K562 (cell line): ENCODE measurements at regions not wholly inside any gene's neighbourhood (a gene's known extent, or its start where the extent isn't known, plus 50 kb on each side); places are given as distances from the start of the nearest gene placed in this dataset.

Source experiments
- ATAC-seq: fragments of 200-7000 bp; cut with Tn5 transposase; 3 replicates; pipeline ENCODE4 v1.9.1; 2020; ENCODE audit warnings: moderate library complexity
- BruUV-seq: library from RNA; stranded (reverse); fragments of 400-500 nt; replicated peaks from 2 replicates; lab custom pipeline; 2021; lab: Mats Ljungman, UMichigan
- CTCF ChIA-PET: fragments of 300-600 bp; formaldehyde crosslinking; extraction: SDS; loops from one replicate; lab custom pipeline; 2021; ENCODE audit warnings: low intra/inter-chr PET ratio; lab: Yijun Ruan, JAX
- POLR2A ChIA-PET: fragments of 300-600, 350-650 bp; sonication (Branson Sonifier 250); formaldehyde crosslinking; extraction: SDS; loops from one replicate; lab custom pipeline; 2021; ENCODE audit warnings: antibody characterized with exemption, inconsistent platforms; lab: Yijun Ruan, JAX
- DNase-seq, 4 experiments: peaks; one replicate each; pipeline versions ENCODE4 v3.0.0 to v3.0.0-alpha.2; 2011 to 2018; ENCODE audit warnings: low spot score in 3 of 4, mixed read lengths in 3 of 4; ENCODE audit errors: extremely low read depth in 1 of 4
- FAIRE-seq: peaks from 2 replicates; lab custom pipeline; 2011; peaks lifted over from hg19 to GRCh38; lab: Jason Lieb, UNC
- H2AFZ ChIP-seq: 2 replicates; pipeline ENCODE4 v1.6.0; 2011; ENCODE audit warnings: low read depth, low read length, control low read depth, inconsistent platforms
- H3K27ac ChIP-seq: fragments of 200-600 bp; 3 replicates; pipeline ENCODE4 v1.8.0; 2011; ENCODE audit warnings: low read depth, mild to moderate bottlenecking, control low read depth, inconsistent platforms, low read length, moderate library complexity, mixed read lengths; ENCODE audit errors: extremely low read depth
- H3K27me3 ChIP-seq, 2 experiments: fragments of 300-600 bp in 1 of 2; 2 replicates in 1 of 2; 3 replicates in 1 of 2; pipeline versions ENCODE4 v1.6.0 to v1.8.0; 2011; ENCODE audit warnings: inconsistent platforms in 2 of 2, low read length in 2 of 2, mild to moderate bottlenecking in 1 of 2, mixed read lengths in 1 of 2, moderate library complexity in 1 of 2; ENCODE audit not compliant: control insufficient read depth in 2 of 2, insufficient read depth in 2 of 2
- H3K36me3 ChIP-seq: fragments of 300-600 bp; 3 replicates; pipeline ENCODE4 v1.8.0; 2011; ENCODE audit warnings: mild to moderate bottlenecking, low read length, inconsistent platforms; ENCODE audit not compliant: control insufficient read depth, insufficient read depth
- H3K4me1 ChIP-seq, 2 experiments: fragments of 200-600 bp in 1 of 2; replicated peaks in 1 of 2; 2 replicates in 1 of 2; 3 replicates in 1 of 2; pipeline versions ENCODE4 v1.5.1 to v1.8.0; 2011; ENCODE audit warnings: inconsistent platforms in 2 of 2, low read length in 2 of 2, mild to moderate bottlenecking in 1 of 2, mixed read lengths in 1 of 2, moderate library complexity in 1 of 2; ENCODE audit not compliant: control insufficient read depth in 2 of 2, insufficient read depth in 2 of 2
- H3K4me2 ChIP-seq: 2 replicates; pipeline ENCODE4 v1.6.1; 2011; ENCODE audit warnings: low read length, control low read depth, inconsistent platforms, mixed read lengths; ENCODE audit not compliant: insufficient read depth
- H3K4me3 ChIP-seq: fragments of 200-600 bp; sonication (generic), shearing (Covaris generic); 2 replicates; pipeline ENCODE4 v1.5.1; 2016; ENCODE audit warnings: control low read depth, inconsistent platforms
- H3K79me2 ChIP-seq: fragments of 200-600 bp; 3 replicates; pipeline ENCODE4 v1.8.0; 2011; ENCODE audit warnings: low read length, inconsistent platforms; ENCODE audit not compliant: control insufficient read depth, insufficient read depth
- H3K9ac ChIP-seq, 2 experiments: 2 replicates each; pipeline versions ENCODE4 v1.6.0 to v1.6.1; 2011; ENCODE audit warnings: low read depth in 2 of 2, low read length in 2 of 2, control low read depth in 1 of 2, inconsistent platforms in 1 of 2, mild to moderate bottlenecking in 1 of 2, mixed read lengths in 1 of 2; ENCODE audit not compliant: insufficient read depth in 1 of 2
- H3K9me1 ChIP-seq: one replicate; pipeline ENCODE4 v1.6.0; 2011; ENCODE audit warnings: inconsistent platforms, mild to moderate bottlenecking, low read length, moderate library complexity; ENCODE audit not compliant: control insufficient read depth, insufficient read depth
- H3K9me3 ChIP-seq: replicated peaks from 2 replicates; pipeline ENCODE4 v1.5.1; 2011; ENCODE audit warnings: low read depth, low read length, inconsistent platforms; ENCODE audit not compliant: control insufficient read depth, insufficient read depth
- H4K20me1 ChIP-seq: replicated peaks from 2 replicates; pipeline ENCODE4 v1.6.1; 2011; ENCODE audit warnings: low read length, inconsistent platforms, mixed read lengths; ENCODE audit not compliant: control insufficient read depth, insufficient read depth
- CCAR2 ChIP-seq: fragments of 200-400 bp; formaldehyde crosslinking; IDR thresholded peaks from 2 replicates; pipeline ENCODE4 v1.6.1; 2017; ENCODE audit warnings: mild to moderate bottlenecking, low read depth, low read length
- ETV6 ChIP-seq, 3 experiments: fragments of 150-350 bp in 1 of 3; sonication (generic) in 1 of 3; formaldehyde crosslinking in 1 of 3; IDR thresholded peaks; 2 replicates each; pipeline versions ENCODE4 v1.6.1 to v1.8.0; 2014 to 2022; ENCODE audit warnings: borderline replicate concordance in 2 of 3, low read depth in 2 of 3, antibody characterized with exemption in 1 of 3, low read length in 1 of 3, mild to moderate bottlenecking in 1 of 3, missing genetic modification reagents in 1 of 3
- FOXA1 ChIP-seq: fragments of 450-650 bp; IDR thresholded peaks from 2 replicates; pipeline ENCODE4 v1.6.1; 2016; ENCODE audit warnings: mild to moderate bottlenecking, borderline replicate concordance
- JUND ChIP-seq, 2 experiments: IDR thresholded peaks; 2 replicates in 1 of 2; 3 replicates in 1 of 2; pipeline ENCODE4 v1.6.1; 2011; ENCODE audit warnings: borderline replicate concordance in 2 of 2, low read depth in 2 of 2, low read length in 2 of 2, improper control_type of control experiment in 1 of 2, missing biosample characterization in 1 of 2, missing genetic modification characterization in 1 of 2, missing genetic modification reagents in 1 of 2
- KLF16 ChIP-seq: IDR thresholded peaks from 2 replicates; pipeline ENCODE4 v1.6.1; 2016; ENCODE audit warnings: antibody characterized with exemption
- PPARD ChIP-seq: fragments of 250-450 bp; sonication (Bioruptor Pico); IDR thresholded peaks from 2 replicates; pipeline ENCODE4 v1.8.0; 2022; ENCODE audit warnings: inconsistent platforms, mild to moderate bottlenecking, moderate library complexity
- SNRNP70 ChIP-seq: fragments of 200-400 bp; formaldehyde crosslinking; optimal IDR thresholded peaks from 2 replicates; pipeline ENCODE3; 2017; ENCODE audit warnings: low read depth, low read length
- STAT6 ChIP-seq: sonication (generic); formaldehyde crosslinking; IDR thresholded peaks from 2 replicates; pipeline ENCODE4 v1.8.1; 2023; ENCODE audit warnings: mild to moderate bottlenecking, missing genetic modification reagents
- THRAP3 ChIP-seq: fragments of 450-650 bp; IDR thresholded peaks from 2 replicates; pipeline ENCODE4 v1.6.1; 2016; ENCODE audit warnings: mild to moderate bottlenecking, inconsistent platforms, borderline replicate concordance
- ZHX1 ChIP-seq: fragments of 150-350 bp; conservative IDR thresholded peaks from 2 replicates; pipeline ENCODE4 v1.6.1; 2014; ENCODE audit warnings: low read length
- ZNF224 ChIP-seq: sonication (generic); formaldehyde crosslinking; IDR thresholded peaks from 2 replicates; pipeline ENCODE4 v1.8.0; 2022; ENCODE audit warnings: mild to moderate bottlenecking, missing genetic modification reagents
- WGBS: fragments of 100-300 bp; shearing (Covaris generic); methylation state at CpG from one replicate; pipeline ENCODE4 v1.1.6; 2016; ENCODE audit warnings: low coverage, mixed read lengths; ENCODE audit not compliant: insufficient coverage; ENCODE audit errors: missing lambda C conversion rate; 5-methylcytosine and 5-hydroxymethylcytosine counted together
- in situ Hi-C: fragments of 300-500 bp; cut with MboI; formaldehyde crosslinking; loops from 4 replicates; pipeline ENCODE4 v1.15.0; 2018; ENCODE audit warnings: inconsistent platforms, mixed read lengths
- intact Hi-C: fragments of 100-400 bp; cut with micrococcal nuclease; formaldehyde crosslinking; loops from 2 replicates; pipeline ENCODE4 v1.14.2; 2022
- TF ChIP-seq, protein P1 (sequence below): fragments of 450-650 bp; IDR thresholded peaks from 2 replicates; pipeline ENCODE4 v1.6.1; 2016; ENCODE audit warnings: mild to moderate bottlenecking

DNA sequence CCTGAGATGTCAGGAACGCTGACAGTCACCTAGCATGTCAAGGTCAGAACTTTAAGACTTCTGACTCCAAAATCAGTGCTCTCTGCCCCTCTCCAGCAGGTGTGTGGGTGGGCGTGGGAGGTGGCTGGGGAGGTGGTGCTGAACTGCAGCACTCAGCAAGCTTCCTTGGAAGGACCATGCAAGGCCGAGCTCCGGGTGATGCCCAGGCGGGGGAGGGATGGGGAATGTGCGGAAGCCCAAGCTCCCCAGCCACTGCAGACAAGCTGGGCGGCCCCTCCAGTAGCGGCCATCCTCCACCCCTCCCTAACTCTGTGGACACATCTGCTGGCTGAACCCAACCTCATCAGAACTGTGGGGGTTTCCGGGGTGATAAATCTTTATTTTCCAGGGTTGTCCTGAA, 296.6 kb downstream of the TLE3 start (continued):
- TF ChIP-seq ZHX1 (no peak), KLF16 (no peak)

DNA sequence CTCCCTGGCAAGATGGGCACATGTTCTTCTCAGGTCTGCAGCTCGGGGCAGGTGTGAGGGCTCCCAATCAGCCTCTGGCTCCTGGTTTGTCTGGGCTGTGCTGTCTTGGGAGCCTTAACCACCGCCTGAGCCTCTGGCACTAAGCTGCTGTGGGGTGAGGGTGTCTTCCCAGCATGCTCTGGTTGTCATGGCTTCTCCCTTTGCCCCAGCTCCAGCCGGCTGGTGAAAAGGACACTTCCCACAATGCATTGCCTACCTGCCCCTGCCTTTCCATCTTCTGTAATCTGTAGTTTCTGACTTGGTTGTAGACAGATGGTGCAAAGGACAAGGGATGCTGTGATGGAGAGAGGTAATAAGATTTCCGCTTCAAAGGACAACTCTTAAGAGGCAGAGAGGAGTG, 295.3 kb downstream of the TLE3 start:
- BruUV-seq: no TSS peak
- TF ChIP-seq ETV6 (IDR thresholded peaks at IDR 0.05; ENCODE audit: borderline replicate concordance in 1 of 2, low read depth in 2 of 2, low read length in 1 of 2): no peak
- no peak for TF ChIP-seq ETV6 (CRISPR knock-in tag; IDR thresholded peaks at IDR 0.05; ENCODE audit: borderline replicate concordance)
- no peak for TF ChIP-seq JUND (IDR thresholded peaks at IDR 0.05; ENCODE audit: borderline replicate concordance, low read depth, low read length)
- no peak for TF ChIP-seq JUND (tag; IDR thresholded peaks at IDR 0.05; ENCODE audit: borderline replicate concordance, low read depth, low read length)
- TF ChIP-seq, protein P1, sequence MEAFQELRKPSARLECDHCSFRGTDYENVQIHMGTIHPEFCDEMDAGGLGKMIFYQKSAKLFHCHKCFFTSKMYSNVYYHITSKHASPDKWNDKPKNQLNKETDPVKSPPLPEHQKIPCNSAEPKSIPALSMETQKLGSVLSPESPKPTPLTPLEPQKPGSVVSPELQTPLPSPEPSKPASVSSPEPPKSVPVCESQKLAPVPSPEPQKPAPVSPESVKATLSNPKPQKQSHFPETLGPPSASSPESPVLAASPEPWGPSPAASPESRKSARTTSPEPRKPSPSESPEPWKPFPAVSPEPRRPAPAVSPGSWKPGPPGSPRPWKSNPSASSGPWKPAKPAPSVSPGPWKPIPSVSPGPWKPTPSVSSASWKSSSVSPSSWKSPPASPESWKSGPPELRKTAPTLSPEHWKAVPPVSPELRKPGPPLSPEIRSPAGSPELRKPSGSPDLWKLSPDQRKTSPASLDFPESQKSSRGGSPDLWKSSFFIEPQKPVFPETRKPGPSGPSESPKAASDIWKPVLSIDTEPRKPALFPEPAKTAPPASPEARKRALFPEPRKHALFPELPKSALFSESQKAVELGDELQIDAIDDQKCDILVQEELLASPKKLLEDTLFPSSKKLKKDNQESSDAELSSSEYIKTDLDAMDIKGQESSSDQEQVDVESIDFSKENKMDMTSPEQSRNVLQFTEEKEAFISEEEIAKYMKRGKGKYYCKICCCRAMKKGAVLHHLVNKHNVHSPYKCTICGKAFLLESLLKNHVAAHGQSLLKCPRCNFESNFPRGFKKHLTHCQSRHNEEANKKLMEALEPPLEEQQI: no peak
- no peak for TF ChIP-seq STAT6 (CRISPR knock-in tag)
- TF ChIP-seq THRAP3: no peak
- TF ChIP-seq ZNF224: no peak
- TF ChIP-seq PPARD (CRISPR knock-in tag): no peak
- TF ChIP-seq FOXA1: no peak
- no peak for TF ChIP-seq SNRNP70
- TF ChIP-seq CCAR2: no peak
- no peak for DNase-seq
- H3K9me1 ChIP-seq: no peaks in the 10 kb centered on the region
- H3K4me3 ChIP-seq: no peak overlapping the region
- 2% methylated on average over 4 of the region's 4 CpGs for WGBS
- no peak for FAIRE-seq
- POLR2A ChIA-PET: interaction anchor here (0.6 kb wide), 1 partner anchor 13 kb away, joined by 3 read pairs; no protein-coding TSS in a partner anchor
- H3K4me1 ChIP-seq: no peaks in the 10 kb centered on the region
- peaks cover 3% of the 10 kb centered on the region for H4K20me1 ChIP-seq
- in situ Hi-C loops (no loop called here), intact Hi-C loops (no loop called here)
- no peak overlapping the region for H3K4me2 ChIP-seq
- no peaks in the 10 kb centered on the region for H3K79me2 ChIP-seq
- no peak overlapping the region for H2AFZ ChIP-seq
- H3K27me3 ChIP-seq: peaks cover 3 to 24% of the 10 kb centered on the region in 2 experiments; a peak in 3 of 5 replicates
- H3K9ac ChIP-seq: no peak overlapping the region
- no peak overlapping the region for H3K27ac ChIP-seq
- no peaks in the 10 kb centered on the region for H3K36me3 ChIP-seq
- H3K9me3 ChIP-seq: no peaks in the 10 kb centered on the region
- no peak for ATAC-seq
- CTCF ChIA-PET: no interaction called here
